ENCODE measurements at regions not wholly inside any gene's neighbourhood (a gene's known extent, or its start where the extent isn't known, plus 50 kb on each side); places are given as distances from the start of the nearest gene placed in this dataset.
"Not testable (repeated sequence)": the region's sequence is repeated elsewhere in the genome, so short reads cannot be mapped to it uniquely, and the experiment has no call there.

DNA sequence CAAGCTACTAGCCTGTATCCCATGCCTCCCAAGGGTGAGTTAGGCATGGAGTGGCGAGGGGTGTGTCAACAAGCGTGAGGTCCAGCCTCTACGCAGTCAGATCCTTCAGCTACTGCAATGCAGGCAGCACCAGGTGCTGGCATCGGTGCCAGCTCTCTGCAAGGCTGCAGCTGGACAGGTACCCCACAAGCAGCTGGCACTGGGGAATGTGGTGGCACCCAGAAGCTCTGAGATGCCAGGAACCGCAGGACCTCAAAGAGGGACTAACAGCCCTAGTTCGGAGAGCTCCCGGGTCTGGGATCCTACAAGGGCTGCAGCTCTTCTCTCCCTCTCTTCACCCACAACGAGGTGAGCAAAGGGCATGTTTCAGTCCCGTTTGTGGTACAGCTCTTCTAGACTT lies 974.5 kb downstream of the LTN1 start:
- in situ Hi-C loops (cut with MboI; ENCODE audit: low sequenced_read_pairs, unreplicated experiment), result no loop called here
- TF ChIP-seq, protein P1, sequence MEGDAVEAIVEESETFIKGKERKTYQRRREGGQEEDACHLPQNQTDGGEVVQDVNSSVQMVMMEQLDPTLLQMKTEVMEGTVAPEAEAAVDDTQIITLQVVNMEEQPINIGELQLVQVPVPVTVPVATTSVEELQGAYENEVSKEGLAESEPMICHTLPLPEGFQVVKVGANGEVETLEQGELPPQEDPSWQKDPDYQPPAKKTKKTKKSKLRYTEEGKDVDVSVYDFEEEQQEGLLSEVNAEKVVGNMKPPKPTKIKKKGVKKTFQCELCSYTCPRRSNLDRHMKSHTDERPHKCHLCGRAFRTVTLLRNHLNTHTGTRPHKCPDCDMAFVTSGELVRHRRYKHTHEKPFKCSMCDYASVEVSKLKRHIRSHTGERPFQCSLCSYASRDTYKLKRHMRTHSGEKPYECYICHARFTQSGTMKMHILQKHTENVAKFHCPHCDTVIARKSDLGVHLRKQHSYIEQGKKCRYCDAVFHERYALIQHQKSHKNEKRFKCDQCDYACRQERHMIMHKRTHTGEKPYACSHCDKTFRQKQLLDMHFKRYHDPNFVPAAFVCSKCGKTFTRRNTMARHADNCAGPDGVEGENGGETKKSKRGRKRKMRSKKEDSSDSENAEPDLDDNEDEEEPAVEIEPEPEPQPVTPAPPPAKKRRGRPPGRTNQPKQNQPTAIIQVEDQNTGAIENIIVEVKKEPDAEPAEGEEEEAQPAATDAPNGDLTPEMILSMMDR (IDR thresholded peaks at IDR 0.05; ENCODE audit: borderline replicate concordance, control extremely low read depth, extremely low read depth, insufficient read depth, missing control alignments), result no peak
- no peak for DNase-seq (ENCODE audit: low spot score)

DNA sequence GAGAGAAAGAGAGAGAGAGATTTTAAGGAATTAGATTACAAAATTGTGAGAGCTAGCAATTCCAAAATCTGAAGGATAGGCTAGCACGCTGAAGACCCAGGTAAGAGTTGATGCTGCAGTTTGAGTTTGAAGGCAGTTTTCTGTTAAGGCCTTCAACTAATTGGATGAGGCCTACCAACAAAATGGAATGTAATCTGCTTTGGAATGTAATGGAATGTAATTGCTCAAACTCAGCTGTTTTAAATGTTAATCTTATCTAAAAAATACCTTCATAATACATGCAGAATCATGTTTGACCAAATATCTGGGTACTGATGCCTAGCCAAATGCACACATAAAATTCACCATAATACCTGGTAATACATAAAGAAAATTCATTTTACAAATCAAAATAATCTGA lies 976.1 kb downstream of the LTN1 start:
- in situ Hi-C loops (cut with MboI; ENCODE audit: low sequenced_read_pairs, unreplicated experiment), result no loop called here
- no peak for DNase-seq (ENCODE audit: low spot score)
- TF ChIP-seq, protein P1 (IDR thresholded peaks at IDR 0.05; ENCODE audit: borderline replicate concordance, control extremely low read depth, extremely low read depth, insufficient read depth, missing control alignments), result no peak

DNA sequence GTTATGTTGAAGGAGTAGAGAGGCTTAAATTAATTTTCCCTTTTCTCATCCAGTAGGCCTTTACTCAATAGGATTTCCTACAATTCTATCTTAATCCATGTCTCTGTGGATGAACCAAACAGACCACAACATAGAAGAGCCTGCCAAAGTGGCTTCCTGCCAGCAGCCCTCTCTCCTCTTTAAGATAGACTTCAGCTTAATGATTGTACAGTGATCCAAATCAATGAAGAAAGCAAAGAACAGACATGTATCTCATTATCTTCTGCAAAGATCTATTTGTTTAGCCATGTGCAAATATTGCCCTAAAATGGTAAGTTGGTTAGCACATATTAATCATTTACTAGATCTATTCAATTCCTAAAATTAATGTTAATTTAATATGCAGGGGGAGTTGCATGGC lies 979.6 kb downstream of the LTN1 start:
- DNase-seq (ENCODE audit: low spot score); in situ Hi-C loops (cut with MboI; ENCODE audit: low sequenced_read_pairs, unreplicated experiment): not testable (repeated sequence)

DNA sequence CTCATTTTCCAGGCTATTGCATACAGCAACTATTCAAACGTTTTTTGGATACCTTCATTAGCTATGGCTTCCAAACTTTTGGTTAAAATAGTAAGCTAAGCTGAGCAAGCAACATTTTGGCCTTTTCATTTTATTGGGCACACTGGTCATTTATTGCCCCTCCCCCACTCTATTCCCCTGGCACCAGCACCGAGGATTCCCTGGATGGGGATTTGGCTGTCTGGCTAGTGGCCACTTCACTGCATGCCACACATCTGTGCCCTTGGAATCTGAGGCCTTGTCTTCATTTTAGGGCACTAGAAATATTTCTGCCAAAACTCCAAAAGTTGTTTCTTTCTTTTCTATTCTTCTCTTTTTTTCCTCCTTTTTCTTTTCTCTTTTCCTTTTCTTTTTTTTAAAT lies 980.7 kb downstream of the LTN1 start:
- DNase-seq (ENCODE audit: low spot score); in situ Hi-C loops (cut with MboI; ENCODE audit: low sequenced_read_pairs, unreplicated experiment): not testable (repeated sequence)

DNA sequence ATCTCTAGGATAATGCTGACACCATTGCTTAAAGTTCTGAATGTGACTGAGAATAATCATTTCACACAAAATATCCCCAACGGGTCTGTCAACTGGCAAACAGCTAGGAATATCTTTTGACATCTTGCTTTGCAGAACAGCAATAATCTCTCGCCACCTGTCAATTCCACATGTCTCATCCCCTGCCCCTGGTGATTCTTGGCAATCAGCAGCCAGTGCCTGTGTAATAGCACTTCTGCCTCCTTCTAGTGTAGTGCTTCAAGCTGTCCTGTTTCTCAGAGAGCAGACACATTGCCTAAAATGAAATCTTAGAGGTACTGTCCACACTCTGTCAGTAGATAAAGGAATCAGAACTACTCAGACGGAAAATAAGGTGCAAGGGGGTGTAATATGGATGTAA lies 984.4 kb downstream of the LTN1 start:
- in situ Hi-C loops (cut with MboI; ENCODE audit: low sequenced_read_pairs, unreplicated experiment); DNase-seq (ENCODE audit: low spot score): not testable (repeated sequence)

DNA sequence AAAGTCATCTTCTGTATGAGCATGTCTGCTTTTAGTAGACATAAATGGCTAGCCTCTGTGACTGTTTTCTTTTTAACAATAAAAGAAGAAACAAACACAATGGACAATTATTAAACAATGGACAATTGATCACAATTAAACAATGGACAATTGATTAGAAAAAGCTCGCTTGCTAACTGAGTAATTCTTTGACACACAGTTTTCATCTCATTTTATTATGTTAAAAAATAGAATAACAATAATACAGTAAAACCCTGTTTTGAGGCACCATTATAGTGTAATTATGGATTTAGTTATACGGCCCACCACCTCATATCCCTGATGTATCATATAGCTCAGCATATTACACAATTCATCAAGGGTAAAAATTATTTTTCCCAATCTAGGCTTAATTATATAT lies 989.0 kb downstream of the LTN1 start:
- in situ Hi-C loops (cut with MboI; ENCODE audit: low sequenced_read_pairs, unreplicated experiment); DNase-seq (ENCODE audit: low spot score): not testable (repeated sequence)

DNA sequence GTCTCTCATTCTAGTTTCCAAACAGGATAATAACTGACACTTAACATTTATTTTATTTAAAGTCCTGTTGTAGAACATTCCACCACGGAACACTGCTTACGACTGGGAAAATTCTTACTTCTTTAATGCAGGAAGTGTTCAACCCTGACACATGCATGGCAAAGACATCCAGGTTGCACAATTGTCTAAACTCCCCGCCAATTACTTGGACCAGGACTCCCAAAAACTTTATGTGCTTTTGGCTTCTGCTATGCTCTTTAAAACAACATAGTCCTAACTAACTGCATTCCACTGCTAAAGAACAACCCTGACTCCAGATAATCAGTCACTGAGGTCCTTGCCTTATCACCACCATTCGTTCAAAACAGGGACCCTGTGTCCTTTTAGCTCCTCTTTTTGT lies 995.8 kb downstream of the LTN1 start:
- in situ Hi-C loops (cut with MboI; ENCODE audit: low sequenced_read_pairs, unreplicated experiment); DNase-seq (ENCODE audit: low spot score): not testable (repeated sequence)

DNA sequence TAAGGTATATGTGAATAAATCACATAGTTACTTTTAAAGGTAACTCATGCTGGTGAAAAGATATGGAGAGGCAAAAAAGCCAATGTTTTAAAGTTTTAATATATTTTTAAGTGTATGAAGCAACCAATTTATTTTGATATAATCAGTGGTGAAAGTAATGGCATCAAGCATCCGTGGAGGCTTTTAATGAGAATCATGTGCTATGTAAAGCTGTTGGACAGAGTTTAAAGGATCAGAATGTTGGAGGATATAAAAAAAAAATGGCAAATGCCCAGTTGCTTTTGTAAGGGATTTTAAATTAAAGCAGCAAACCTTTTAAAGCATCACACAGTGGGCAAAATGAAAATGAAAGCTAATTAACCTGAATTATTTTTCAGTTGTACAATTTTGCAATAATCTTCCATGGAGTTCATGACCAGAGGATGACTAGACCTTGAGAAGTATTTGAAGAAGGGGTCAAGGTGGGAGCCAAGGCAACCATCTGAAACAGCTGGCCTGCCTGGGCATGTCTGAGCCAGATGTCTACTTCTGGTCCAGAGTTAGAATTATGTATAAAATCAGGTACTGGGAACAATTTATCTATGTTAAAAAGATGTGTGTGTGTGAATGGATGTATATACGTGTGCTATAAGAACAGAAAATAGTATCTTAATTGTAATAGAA lies 1007.9 kb downstream of the LTN1 start:
- in situ Hi-C loops (cut with MboI; ENCODE audit: low sequenced_read_pairs, unreplicated experiment); DNase-seq (ENCODE audit: low spot score): not testable (repeated sequence)

DNA sequence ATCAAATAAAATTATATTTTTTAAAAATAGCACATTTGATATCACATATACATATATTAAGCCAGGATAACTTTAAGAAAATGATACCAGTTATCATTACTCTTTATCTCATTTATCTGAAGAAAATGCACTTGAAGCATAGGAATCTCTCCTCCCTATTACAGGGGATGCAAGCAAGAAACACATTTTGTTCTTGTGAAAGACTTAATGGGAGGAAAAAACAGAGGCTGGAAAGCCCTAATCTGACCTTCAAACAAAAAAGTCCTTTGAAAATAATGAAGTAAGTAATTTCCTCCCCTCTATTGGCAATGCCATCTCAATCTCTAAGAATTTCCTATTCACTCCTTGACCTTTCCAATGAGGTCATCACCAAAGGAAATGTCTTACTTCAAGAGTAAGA lies 1012.6 kb upstream of the ADAMTS5 start:
- in situ Hi-C loops (cut with MboI; ENCODE audit: low sequenced_read_pairs, unreplicated experiment); DNase-seq (ENCODE audit: low spot score): not testable (repeated sequence)

DNA sequence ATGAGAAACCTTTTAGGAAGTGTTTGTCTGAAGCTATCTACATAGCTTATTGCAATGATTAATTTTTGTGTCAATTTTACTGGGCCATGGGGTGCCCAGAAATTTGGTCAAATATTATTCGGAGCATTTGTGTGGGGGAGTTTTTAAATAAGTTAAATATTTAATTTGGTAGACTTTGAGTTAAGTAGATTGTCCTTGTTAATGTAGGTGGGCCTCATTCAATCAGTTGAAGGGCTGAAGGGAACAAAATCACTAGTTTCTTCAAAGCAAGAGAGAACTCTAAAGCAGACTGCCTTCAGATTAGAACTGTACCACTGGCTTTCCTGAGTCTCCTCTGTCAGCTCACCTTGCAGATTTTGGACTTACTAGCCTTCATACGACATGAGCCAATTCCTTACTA lies 1008.6 kb upstream of the ADAMTS5 start:
- in situ Hi-C loops (cut with MboI; ENCODE audit: low sequenced_read_pairs, unreplicated experiment), result no loop called here
- TF ChIP-seq, protein P1 (IDR thresholded peaks at IDR 0.05; ENCODE audit: borderline replicate concordance, control extremely low read depth, extremely low read depth, insufficient read depth, missing control alignments), result no peak
- DNase-seq (ENCODE audit: low spot score), result no peak

DNA sequence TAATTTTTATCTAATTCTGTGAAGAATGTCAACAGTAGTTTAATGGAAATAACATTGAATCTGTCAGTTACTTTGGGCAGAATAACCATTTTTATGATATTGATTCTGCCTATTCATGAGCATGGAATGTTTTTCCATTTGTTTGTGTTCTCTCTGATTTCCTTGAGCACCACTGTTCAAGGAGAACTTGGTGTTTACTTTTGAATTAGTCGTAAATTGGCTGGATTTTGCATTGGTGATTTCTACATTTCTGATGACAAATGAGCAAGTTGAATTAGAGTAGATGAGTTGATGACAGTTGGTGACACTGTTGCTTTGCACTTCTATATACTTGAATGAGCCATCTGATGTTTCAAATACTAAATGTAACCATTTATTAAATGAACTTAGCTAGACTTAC lies 1007.3 kb upstream of the ADAMTS5 start:
- DNase-seq (ENCODE audit: low spot score); in situ Hi-C loops (cut with MboI; ENCODE audit: low sequenced_read_pairs, unreplicated experiment): not testable (repeated sequence)

DNA sequence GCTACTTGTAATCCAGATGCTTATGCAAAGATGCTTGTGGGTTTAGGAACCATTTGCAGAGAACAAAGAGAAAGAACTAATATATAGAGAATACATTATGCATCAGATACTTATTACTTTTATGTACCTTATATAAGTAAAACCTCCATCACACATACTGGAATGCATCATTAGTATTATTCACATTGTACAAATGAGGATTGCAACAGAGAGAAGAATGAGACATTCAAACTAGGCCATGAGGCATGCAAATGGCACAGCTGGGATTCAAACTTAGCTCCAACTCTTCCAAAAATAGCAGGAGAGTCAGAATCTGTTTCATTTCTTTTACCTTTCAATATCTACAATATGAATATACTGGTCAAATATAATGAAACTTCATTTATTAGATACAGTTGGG lies 1001.4 kb upstream of the ADAMTS5 start:
- DNase-seq (ENCODE audit: low spot score); in situ Hi-C loops (cut with MboI; ENCODE audit: low sequenced_read_pairs, unreplicated experiment): not testable (repeated sequence)
